GM21786 (cell line): ENCODE measurements at regions not wholly inside any gene's neighbourhood (a gene's known extent, or its start where the extent isn't known, plus 50 kb on each side); places are given as distances from the start of the nearest gene placed in this dataset.

Experiments
- ATAC-seq: cut with Tn5 transposase; IDR thresholded peaks from one replicate; pipeline ENCODE4 v1.9.1; 2021; ENCODE audit not compliant: unreplicated experiment

GRCh38 chr1:198861636-198862035 lies 222.8 kb downstream of the PTPRC start:
- no peak for ATAC-seq

- no peak for ATAC-seq
These were observed 225.9 kb downstream of the PTPRC start for GRCh38 chr1:198864695-198865094.

- no peak for ATAC-seq
These were observed 226.5 kb downstream of the PTPRC start for GRCh38 chr1:198865319-198865718.

- no peak for ATAC-seq
These were observed 228.3 kb downstream of the PTPRC start for GRCh38 chr1:198867182-198867581.

GRCh38 chr1:198873696-198874230 lies 234.9 kb downstream of the PTPRC start:
- no peak for ATAC-seq

GRCh38 chr1:198876371-198876871 lies 237.6 kb downstream of the PTPRC start:
- no peak for ATAC-seq

GRCh38 chr1:198878566-198878965 lies 239.7 kb downstream of the PTPRC start:
- no peak for ATAC-seq

- no peak for ATAC-seq
These were observed 241.0 kb downstream of the PTPRC start for GRCh38 chr1:198879711-198880306.

GRCh38 chr1:198880397-198880796 lies 241.6 kb downstream of the PTPRC start:
- ATAC-seq, result no peak

- ATAC-seq, result no peak
These were observed 242.2 kb downstream of the PTPRC start for GRCh38 chr1:198880818-198881597.

GRCh38 chr1:198883184-198883583 lies 244.3 kb downstream of the PTPRC start:
- no peak for ATAC-seq

GRCh38 chr1:198887866-198888265 lies 249.0 kb downstream of the PTPRC start:
- ATAC-seq, result no peak

- no peak for ATAC-seq
These were observed 249.6 kb downstream of the PTPRC start for GRCh38 chr1:198888379-198888943.

- ATAC-seq, result no peak
These were observed 250.3 kb downstream of the PTPRC start for GRCh38 chr1:198889101-198889500.

GRCh38 chr1:198889749-198890148 lies 250.9 kb downstream of the PTPRC start:
- ATAC-seq, result no peak

GRCh38 chr1:198890214-198890930 lies 251.5 kb downstream of the PTPRC start:
- no peak for ATAC-seq

GRCh38 chr1:198892065-198892464 lies 253.2 kb downstream of the PTPRC start:
- no peak for ATAC-seq

GRCh38 chr1:198893141-198893540 lies 254.3 kb downstream of the PTPRC start:
- no peak for ATAC-seq

GRCh38 chr1:198893763-198894444 lies 255.1 kb downstream of the PTPRC start:
- ATAC-seq, result no peak

- ATAC-seq, result no peak
These were observed 262.4 kb downstream of the PTPRC start for GRCh38 chr1:198901266-198901665.

- ATAC-seq, result no peak
These were observed 263.8 kb downstream of the PTPRC start for GRCh38 chr1:198902655-198903054.
